Glutamatergic neuron (in vitro differentiated cells): ENCODE measurements at regions not wholly inside any gene's neighbourhood (a gene's known extent, or its start where the extent isn't known, plus 50 kb on each side); places are given as distances from the start of the nearest gene placed in this dataset.

Experiments used
- DNase-seq: peaks from one replicate; pipeline ENCODE4 v3.0.0; 2022
- H3K27ac Mint-ChIP-seq: one replicate; pipeline ENCODE4 v1.8.0; 2020; ENCODE audit warnings: mild to moderate bottlenecking, mixed read lengths, inconsistent platforms; ENCODE audit not compliant: unreplicated experiment
- H3K27me3 Mint-ChIP-seq: one replicate; pipeline ENCODE4 v1.8.0; 2020; ENCODE audit warnings: mild to moderate bottlenecking, moderate library complexity, mixed read lengths, inconsistent platforms; ENCODE audit not compliant: unreplicated experiment
- H3K36me3 Mint-ChIP-seq: one replicate; pipeline ENCODE4 v1.8.0; 2020; ENCODE audit warnings: mild to moderate bottlenecking, mixed read lengths, inconsistent platforms; ENCODE audit not compliant: unreplicated experiment
- H3K4me1 Mint-ChIP-seq: one replicate; pipeline ENCODE4 v1.8.0; 2020; ENCODE audit warnings: mild to moderate bottlenecking, low read depth, mixed read lengths, inconsistent platforms; ENCODE audit not compliant: unreplicated experiment
- H3K4me3 Mint-ChIP-seq: one replicate; pipeline ENCODE4 v1.8.0; 2020; ENCODE audit warnings: mild to moderate bottlenecking, mixed read lengths, inconsistent platforms; ENCODE audit not compliant: unreplicated experiment
- H3K9me3 Mint-ChIP-seq: one replicate; pipeline ENCODE4 v1.8.0; 2020; ENCODE audit warnings: mild to moderate bottlenecking, moderate library complexity, mixed read lengths, inconsistent platforms; ENCODE audit not compliant: unreplicated experiment
- CTCF ChIP-seq: fragments of 200-600 bp; sonication (generic); IDR thresholded peaks from one replicate; pipeline ENCODE4 v1.5.0; 2021; ENCODE audit not compliant: partially characterized antibody, unreplicated experiment

- Mint-ChIP-seq H3K4me1 (no peaks in the 10 kb centered on the region), H3K27ac (no peak overlapping the region), H3K27me3 (no peaks in the 10 kb centered on the region), H3K36me3 (no peaks in the 10 kb centered on the region), H3K9me3 (no peaks in the 10 kb centered on the region), H3K4me3 (no peak overlapping the region)
- DNase-seq = no peak
- no peak for TF ChIP-seq CTCF
Observed at GRCh38 chr12:85476756-85477155, 196.7 kb downstream of the ALX1 start.

- Mint-ChIP-seq H3K36me3 (no peaks in the 10 kb centered on the region), H3K27me3 (no peaks in the 10 kb centered on the region), H3K9me3 (no peaks in the 10 kb centered on the region), H3K4me1 (no peaks in the 10 kb centered on the region), H3K4me3 (no peak overlapping the region), H3K27ac (no peak overlapping the region)
- DNase-seq = no peak
- TF ChIP-seq CTCF = no peak
Observed at GRCh38 chr12:85484387-85484786, 204.4 kb downstream of the ALX1 start.

- no peak overlapping the region for H3K27ac Mint-ChIP-seq
- H3K36me3 Mint-ChIP-seq = peaks cover 4% of the 10 kb centered on the region
- no peaks in the 10 kb centered on the region for H3K27me3 Mint-ChIP-seq
- no peak for TF ChIP-seq CTCF
- H3K4me3 Mint-ChIP-seq = no peak overlapping the region
- no peak for DNase-seq
- H3K9me3 Mint-ChIP-seq = peaks cover 2% of the 10 kb centered on the region
- no peaks in the 10 kb centered on the region for H3K4me1 Mint-ChIP-seq
Observed at GRCh38 chr12:85489194-85489593, 209.2 kb downstream of the ALX1 start.

- H3K36me3 Mint-ChIP-seq = no peaks in the 10 kb centered on the region
- H3K27ac Mint-ChIP-seq = no peak overlapping the region
- no peak for DNase-seq
- no peaks in the 10 kb centered on the region for H3K4me1 Mint-ChIP-seq
- no peak for TF ChIP-seq CTCF
- H3K9me3 Mint-ChIP-seq = no peaks in the 10 kb centered on the region
- no peak overlapping the region for H3K4me3 Mint-ChIP-seq
- no peaks in the 10 kb centered on the region for H3K27me3 Mint-ChIP-seq
Observed at GRCh38 chr12:85504164-85504563, 224.1 kb downstream of the ALX1 start.

- H3K27me3 Mint-ChIP-seq = no peaks in the 10 kb centered on the region
- no peak for TF ChIP-seq CTCF
- no peak overlapping the region for H3K4me3 Mint-ChIP-seq
Observed at GRCh38 chr12:85504624-85505023, 224.6 kb downstream of the ALX1 start.

More at GRCh38 chr12:85504624-85505023, 224.6 kb downstream of the ALX1 start:
- Mint-ChIP-seq H3K36me3 (no peaks in the 10 kb centered on the region), H3K4me1 (no peaks in the 10 kb centered on the region), H3K9me3 (no peaks in the 10 kb centered on the region), H3K27ac (no peak overlapping the region)
- DNase-seq = no peak
